ENCODE measurements at regions not wholly inside any gene's neighbourhood (a gene's known extent, or its start where the extent isn't known, plus 50 kb on each side); places are given as distances from the start of the nearest gene placed in this dataset.
"Not testable (repeated sequence)": the region's sequence is repeated elsewhere in the genome, so short reads cannot be mapped to it uniquely, and the experiment has no call there.

- TF ChIP-seq POLR2A (IDR thresholded peaks at IDR 0.05); CTCF (IDR thresholded peaks at IDR 0.05 in 8 of 11, conservative IDR thresholded peaks at IDR 0.05 in 3 of 11): not testable (repeated sequence)
Measured at GRCh38 chr12:83427586-83428136, 741.0 kb downstream of the TMTC2 start.

All from spleen (tissue), 7 donors.